Lung (tissue), 11 donors: ENCODE measurements at regions not wholly inside any gene's neighbourhood (a gene's known extent, or its start where the extent isn't known, plus 50 kb on each side); places are given as distances from the start of the nearest gene placed in this dataset.

Experiments
- ATAC-seq: fragments of 200-7000 bp; cut with Tn5 transposase; one replicate; pipeline ENCODE4 v1.9.1; 2020; ENCODE audit warnings: moderate number of reproducible peaks; ENCODE audit not compliant: insufficient read depth, low FRiP score
- DNase-seq, 3 donors: peaks; one replicate each; pipeline ENCODE4 v3.0.0-alpha.2; 2013 to 2017
- H3K27ac ChIP-seq, 2 donors: one replicate each; pipeline ENCODE4 v1.5.1; 2013; ENCODE audit warnings: mild to moderate bottlenecking in 2 of 2, moderate library complexity in 2 of 2, control low read depth in 1 of 2, inconsistent platforms in 1 of 2, low read depth in 1 of 2, low read length in 1 of 2
- H3K27me3 ChIP-seq, 3 donors: one replicate each; pipeline ENCODE4 v1.5.1; 2013; ENCODE audit warnings: low read length in 2 of 3; ENCODE audit not compliant: control insufficient read depth in 3 of 3, insufficient read depth in 3 of 3
- H3K36me3 ChIP-seq, 4 donors: one replicate each; pipeline ENCODE4 v1.5.1; 2013; ENCODE audit warnings: low read length in 4 of 4, mild to moderate bottlenecking in 1 of 4, moderate library complexity in 1 of 4; ENCODE audit not compliant: control insufficient read depth in 4 of 4, insufficient read depth in 4 of 4
- H3K4me1 ChIP-seq, 5 donors: one replicate each; pipeline ENCODE4 v1.5.1; 2013; ENCODE audit warnings: low read length in 5 of 5, mild to moderate bottlenecking in 2 of 5, moderate library complexity in 1 of 5; ENCODE audit not compliant: control insufficient read depth in 5 of 5, insufficient read depth in 5 of 5
- H3K4me3 ChIP-seq: one replicate; pipeline ENCODE4 v1.5.1; 2013; ENCODE audit warnings: mild to moderate bottlenecking, control low read depth, moderate library complexity
- H3K9ac ChIP-seq, 2 donors: one replicate each; pipeline ENCODE4 v1.5.1; 2013; ENCODE audit warnings: low read length in 2 of 2, control low read depth in 1 of 2; ENCODE audit not compliant: insufficient read depth in 1 of 2
- H3K9me3 ChIP-seq, 4 donors: one replicate each; pipeline ENCODE4 v1.5.1; 2013; ENCODE audit warnings: low read length in 3 of 4, mild to moderate bottlenecking in 1 of 4, moderate library complexity in 1 of 4; ENCODE audit not compliant: control insufficient read depth in 4 of 4, insufficient read depth in 3 of 4
- WGBS, 2 donors: extraction: QIAGEN DNeasy Blood & Tissue Kit; methylation state at CpG; one replicate each; pipeline ENCODE4 v1.1.7; 2013; 5-methylcytosine and 5-hydroxymethylcytosine counted together
- TF ChIP-seq, protein P1 (sequence below): IDR thresholded peaks from 2 replicates; pipeline ENCODE4 v1.5.1; 2012; ENCODE audit warnings: mild to moderate bottlenecking; ENCODE audit errors: control extremely low read depth, extremely low read depth
- donor health status: control.
- donor health status: control.
- donor health status: Bipolar disorder and iron deficiency.
- donor health status: healthy.
- donor health status: DM: yes; HTN: yes; CAD: no.

DNA sequence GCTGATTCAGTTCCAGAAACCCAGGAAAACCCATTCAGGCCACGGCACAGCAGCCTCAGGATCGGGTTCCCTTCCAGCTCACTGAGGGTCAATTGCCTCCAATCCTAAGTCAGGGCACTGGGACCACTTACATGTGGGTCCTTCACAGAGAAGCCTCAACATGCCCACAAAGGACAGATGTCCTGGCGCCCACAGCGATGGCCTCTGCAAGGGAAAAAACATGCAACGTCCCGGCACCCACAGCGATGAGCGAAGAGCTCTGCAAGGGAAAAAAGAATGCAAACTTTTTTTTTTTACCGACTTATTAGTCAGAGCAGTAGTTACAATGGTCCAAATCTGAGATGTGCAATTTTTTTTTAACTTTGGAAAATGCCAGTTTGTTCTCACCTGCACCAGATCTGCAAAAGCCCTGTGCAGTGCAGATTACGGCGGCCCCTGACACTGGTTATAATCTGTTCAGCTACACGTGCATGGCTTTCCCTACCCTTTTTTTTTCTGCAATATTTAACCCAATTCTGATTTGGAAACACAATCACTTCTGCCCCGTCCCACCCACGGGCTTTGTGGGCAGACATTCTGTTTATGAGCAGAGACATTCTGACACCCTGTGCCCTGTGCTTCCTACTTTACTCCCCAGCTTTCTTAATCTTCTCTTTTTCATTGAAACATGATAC lies 159.3 kb upstream of the SALL3 start:
- DNase-seq (no peak), ATAC-seq (no peak)
- H3K4me1 ChIP-seq: no peaks in the 10 kb centered on the region
- no peaks in the 10 kb centered on the region for H3K36me3 ChIP-seq
- no peak overlapping the region for H3K27ac ChIP-seq
- no peak overlapping the region for H3K9ac ChIP-seq
- WGBS, 2 donors: 70 to 72% methylated on average over 14 of the region's 14 CpGs
- TF ChIP-seq, protein P1, sequence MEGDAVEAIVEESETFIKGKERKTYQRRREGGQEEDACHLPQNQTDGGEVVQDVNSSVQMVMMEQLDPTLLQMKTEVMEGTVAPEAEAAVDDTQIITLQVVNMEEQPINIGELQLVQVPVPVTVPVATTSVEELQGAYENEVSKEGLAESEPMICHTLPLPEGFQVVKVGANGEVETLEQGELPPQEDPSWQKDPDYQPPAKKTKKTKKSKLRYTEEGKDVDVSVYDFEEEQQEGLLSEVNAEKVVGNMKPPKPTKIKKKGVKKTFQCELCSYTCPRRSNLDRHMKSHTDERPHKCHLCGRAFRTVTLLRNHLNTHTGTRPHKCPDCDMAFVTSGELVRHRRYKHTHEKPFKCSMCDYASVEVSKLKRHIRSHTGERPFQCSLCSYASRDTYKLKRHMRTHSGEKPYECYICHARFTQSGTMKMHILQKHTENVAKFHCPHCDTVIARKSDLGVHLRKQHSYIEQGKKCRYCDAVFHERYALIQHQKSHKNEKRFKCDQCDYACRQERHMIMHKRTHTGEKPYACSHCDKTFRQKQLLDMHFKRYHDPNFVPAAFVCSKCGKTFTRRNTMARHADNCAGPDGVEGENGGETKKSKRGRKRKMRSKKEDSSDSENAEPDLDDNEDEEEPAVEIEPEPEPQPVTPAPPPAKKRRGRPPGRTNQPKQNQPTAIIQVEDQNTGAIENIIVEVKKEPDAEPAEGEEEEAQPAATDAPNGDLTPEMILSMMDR: no peak
- no peak overlapping the region for H3K4me3 ChIP-seq
- peaks cover 0 to 3% (median 0%) of the 10 kb centered on the region in 4 donors for H3K9me3 ChIP-seq
- peaks cover 0 to 19% (median 18%) of the 10 kb centered on the region in 3 donors for H3K27me3 ChIP-seq

DNA sequence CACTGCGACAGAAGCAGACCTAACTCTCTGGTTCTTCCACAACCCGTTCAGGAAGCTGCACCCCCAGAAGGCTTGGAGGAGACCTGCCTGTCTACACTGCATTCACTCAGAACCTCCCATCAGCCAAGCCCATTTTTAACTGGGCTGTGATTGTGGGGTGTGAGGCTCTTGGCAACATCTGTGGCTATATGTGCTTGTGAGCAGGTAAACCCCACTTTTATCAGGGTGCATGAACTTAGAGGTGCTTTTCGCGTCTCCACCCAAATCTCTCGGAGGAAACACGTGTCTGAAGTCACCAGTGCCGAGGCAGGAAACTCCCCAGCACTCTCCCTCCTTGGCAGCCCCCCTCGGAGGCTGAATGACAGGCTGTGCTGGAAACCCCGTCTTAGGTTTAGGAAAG lies 158.2 kb upstream of the SALL3 start:
- TF ChIP-seq, protein P1: no peak
- Histone ChIP-seq H3K4me3 (no peak overlapping the region), H3K36me3 (no peaks in the 10 kb centered on the region), H3K4me1 (no peaks in the 10 kb centered on the region), H3K27me3 (peaks cover 0 to 16% (median 15%) of the 10 kb centered on the region in 3 donors), H3K9me3 (peaks cover 0 to 3% (median 0%) of the 10 kb centered on the region in 4 donors), H3K27ac (no peak overlapping the region), H3K9ac (no peak overlapping the region)
- ATAC-seq (no peak), DNase-seq (no peak)
- WGBS, 2 donors: 57 to 59% methylated on average over 9 of the region's 9 CpGs

DNA sequence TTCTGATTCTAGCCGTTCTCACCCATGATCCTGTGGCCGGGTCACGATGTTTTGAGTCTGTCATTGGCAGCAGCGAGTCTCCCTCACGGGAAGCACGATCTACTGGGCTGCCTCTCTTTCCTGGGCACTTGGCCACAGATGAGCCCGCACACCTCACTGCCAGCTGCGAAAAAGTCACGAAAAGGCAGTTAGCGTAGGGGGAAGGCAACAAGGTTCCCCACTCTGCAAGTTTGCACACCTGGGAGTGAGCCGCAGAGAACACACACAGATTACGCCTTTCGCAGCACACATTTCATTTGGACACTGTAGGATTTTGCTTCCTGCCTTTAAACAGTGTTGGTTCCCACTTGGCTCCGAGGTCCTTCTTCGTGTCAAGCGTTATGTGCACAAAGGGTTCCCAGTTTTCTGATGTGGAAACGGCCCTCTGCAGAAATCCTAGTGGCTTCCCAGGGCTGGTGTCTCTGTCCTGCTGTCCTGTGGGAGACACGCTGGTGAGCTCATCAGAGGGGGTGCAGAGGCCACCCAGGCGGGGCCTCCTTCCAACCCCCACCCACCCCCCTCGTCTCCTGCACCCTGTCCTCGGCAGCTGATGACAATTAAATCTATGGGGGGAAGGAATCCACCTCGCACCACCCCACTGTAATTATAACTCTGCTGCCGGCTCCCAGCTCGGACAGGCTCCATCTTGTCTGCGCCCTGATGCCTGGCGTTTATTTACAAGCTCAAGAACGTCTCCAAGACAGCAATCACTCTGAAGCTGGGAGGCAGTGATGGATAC lies 157.3 kb upstream of the SALL3 start:
- H3K4me3 ChIP-seq: no peak overlapping the region
- H3K36me3 ChIP-seq: no peaks in the 10 kb centered on the region
- ATAC-seq (no peak), DNase-seq (no peak)
- 79 to 85% methylated on average over 27 of the region's 27 CpGs for WGBS, 2 donors
- H3K27me3 ChIP-seq: peaks cover 0 to 17% (median 15%) of the 10 kb centered on the region in 3 donors
- H3K9me3 ChIP-seq: peaks cover 0 to 5% (median 0%) of the 10 kb centered on the region in 4 donors
- no peaks in the 10 kb centered on the region for H3K4me1 ChIP-seq
- H3K9ac ChIP-seq: no peak overlapping the region
- TF ChIP-seq, protein P1: no peak
- H3K27ac ChIP-seq: no peak overlapping the region
